ENCODE measurements at regions not wholly inside any gene's neighbourhood (a gene's known extent, or its start where the extent isn't known, plus 50 kb on each side); places are given as distances from the start of the nearest gene placed in this dataset.
"Not testable (repeated sequence)": the region's sequence is repeated elsewhere in the genome, so short reads cannot be mapped to it uniquely, and the experiment has no call there.

DNA sequence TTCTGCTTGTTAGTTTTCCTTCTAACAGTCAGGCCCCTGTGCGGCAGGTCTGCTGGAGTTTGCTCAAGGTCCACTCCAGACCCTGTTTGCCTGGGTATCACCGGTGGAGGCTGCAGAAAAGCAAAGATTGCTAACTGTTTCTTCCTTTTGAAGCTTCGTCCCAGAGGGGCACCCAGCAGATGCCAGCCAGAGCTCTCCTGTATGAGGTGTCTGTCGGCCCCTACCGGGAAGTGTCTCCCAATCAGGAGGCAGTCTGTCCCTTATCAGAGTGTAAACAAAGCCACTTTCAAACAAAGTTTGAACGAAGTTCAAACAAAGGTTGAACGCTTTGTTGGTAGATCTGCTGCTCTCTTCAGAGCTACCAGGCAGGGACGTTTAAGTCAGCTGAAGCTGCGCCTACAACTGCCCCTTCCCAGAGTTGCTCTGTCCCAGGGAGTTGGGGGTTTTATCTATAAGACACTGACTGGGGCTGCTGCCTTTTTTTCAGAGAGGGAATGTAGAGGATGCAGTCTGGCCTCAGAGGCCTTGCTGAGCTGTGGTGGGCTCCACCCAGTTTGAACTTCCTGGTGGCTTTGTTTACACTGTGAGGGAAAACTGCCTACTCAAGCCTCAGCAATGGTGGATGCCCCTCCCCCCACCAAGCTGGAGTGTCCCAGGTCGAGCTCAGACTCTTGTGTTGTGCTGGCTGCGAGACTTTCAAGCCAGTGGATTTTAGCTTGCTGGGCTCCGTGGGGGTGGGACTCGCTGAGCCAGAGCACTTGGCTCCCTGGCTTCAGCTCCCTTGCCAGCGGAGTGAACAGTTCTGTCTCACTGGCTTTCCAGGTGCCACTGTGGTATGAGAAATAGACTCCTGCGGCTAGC, 401.8 kb downstream of the SRGAP2C start:
- H3K4me3 ChIP-seq, result no peak overlapping the region
- no peaks in the 10 kb centered on the region for H3K27me3 ChIP-seq
- no peaks in the 10 kb centered on the region for H3K9me3 ChIP-seq
- no peak overlapping the region for H3K27ac ChIP-seq
- intact Hi-C loops (cut with DNase I; ENCODE audit: low total_unique reads), result no loop called here
- no peak for DNase-seq
- H3K36me3 ChIP-seq, result no peaks in the 10 kb centered on the region
- no peaks in the 10 kb centered on the region for H3K4me1 ChIP-seq
- no peak for TF ChIP-seq POLR2A (IDR thresholded peaks at IDR 0.05)
- TF ChIP-seq, protein P1, sequence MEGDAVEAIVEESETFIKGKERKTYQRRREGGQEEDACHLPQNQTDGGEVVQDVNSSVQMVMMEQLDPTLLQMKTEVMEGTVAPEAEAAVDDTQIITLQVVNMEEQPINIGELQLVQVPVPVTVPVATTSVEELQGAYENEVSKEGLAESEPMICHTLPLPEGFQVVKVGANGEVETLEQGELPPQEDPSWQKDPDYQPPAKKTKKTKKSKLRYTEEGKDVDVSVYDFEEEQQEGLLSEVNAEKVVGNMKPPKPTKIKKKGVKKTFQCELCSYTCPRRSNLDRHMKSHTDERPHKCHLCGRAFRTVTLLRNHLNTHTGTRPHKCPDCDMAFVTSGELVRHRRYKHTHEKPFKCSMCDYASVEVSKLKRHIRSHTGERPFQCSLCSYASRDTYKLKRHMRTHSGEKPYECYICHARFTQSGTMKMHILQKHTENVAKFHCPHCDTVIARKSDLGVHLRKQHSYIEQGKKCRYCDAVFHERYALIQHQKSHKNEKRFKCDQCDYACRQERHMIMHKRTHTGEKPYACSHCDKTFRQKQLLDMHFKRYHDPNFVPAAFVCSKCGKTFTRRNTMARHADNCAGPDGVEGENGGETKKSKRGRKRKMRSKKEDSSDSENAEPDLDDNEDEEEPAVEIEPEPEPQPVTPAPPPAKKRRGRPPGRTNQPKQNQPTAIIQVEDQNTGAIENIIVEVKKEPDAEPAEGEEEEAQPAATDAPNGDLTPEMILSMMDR (IDR thresholded peaks at IDR 0.05), result no peak

DNA sequence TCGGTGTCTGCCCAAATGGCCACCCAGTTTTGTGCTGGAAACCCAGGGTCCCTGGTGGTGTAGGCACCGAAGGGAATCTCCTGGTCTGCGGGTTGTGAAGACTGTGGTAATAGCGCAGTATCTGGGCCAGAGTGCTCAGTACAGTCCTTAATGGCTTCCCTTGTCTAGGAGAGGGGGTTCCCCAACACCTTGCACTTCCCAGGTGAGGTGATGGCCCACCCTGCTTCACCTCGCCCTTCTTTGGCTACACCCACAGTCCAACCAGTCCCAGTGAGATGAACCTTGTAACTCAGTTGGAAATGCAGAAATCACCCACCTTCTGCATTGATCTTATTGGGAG, 402.4 kb downstream of the SRGAP2C start:
- intact Hi-C loops (cut with DNase I; ENCODE audit: low total_unique reads), result no loop called here
- no peak overlapping the region for H3K27ac ChIP-seq
- DNase-seq, result no peak

DNA sequence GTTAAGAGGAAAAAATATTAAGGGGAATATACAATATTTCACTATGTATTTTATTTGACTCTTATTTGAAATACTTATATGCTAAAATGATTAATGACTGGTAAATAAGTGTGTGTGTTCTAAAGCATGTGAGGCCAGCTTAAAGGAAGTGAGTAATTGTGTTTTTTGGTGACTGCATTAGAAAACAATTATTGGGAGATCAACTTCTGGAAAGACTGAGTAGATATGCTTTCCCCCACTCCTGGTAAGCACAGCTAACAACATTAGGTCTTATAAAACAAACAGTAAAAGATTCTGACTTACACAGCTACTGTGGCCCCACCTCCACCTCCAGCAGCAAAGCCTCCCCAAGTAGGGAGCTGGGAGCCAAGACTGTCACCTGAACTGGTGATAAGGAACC, 403.0 kb downstream of the SRGAP2C start:
- Histone ChIP-seq H3K9me3 (no peaks in the 10 kb centered on the region), H3K4me3 (no peak overlapping the region), H3K4me1 (no peaks in the 10 kb centered on the region), H3K36me3 (no peaks in the 10 kb centered on the region), H3K27me3 (no peaks in the 10 kb centered on the region), H3K27ac (no peak overlapping the region)
- no peak for DNase-seq
- TF ChIP-seq, protein P1 (IDR thresholded peaks at IDR 0.05), result no peak
- no peak for TF ChIP-seq POLR2A (IDR thresholded peaks at IDR 0.05)
- intact Hi-C loops (cut with DNase I; ENCODE audit: low total_unique reads), result no loop called here

More for the DNA sequence above, 402.4 kb downstream of the SRGAP2C start:
- Histone ChIP-seq H3K4me3 (no peak overlapping the region), H3K36me3 (no peaks in the 10 kb centered on the region), H3K9me3 (no peaks in the 10 kb centered on the region), H3K4me1 (no peaks in the 10 kb centered on the region), H3K27me3 (no peaks in the 10 kb centered on the region)
- TF ChIP-seq, protein P1 (IDR thresholded peaks at IDR 0.05), result no peak
- TF ChIP-seq POLR2A (IDR thresholded peaks at IDR 0.05), result no peak

DNA sequence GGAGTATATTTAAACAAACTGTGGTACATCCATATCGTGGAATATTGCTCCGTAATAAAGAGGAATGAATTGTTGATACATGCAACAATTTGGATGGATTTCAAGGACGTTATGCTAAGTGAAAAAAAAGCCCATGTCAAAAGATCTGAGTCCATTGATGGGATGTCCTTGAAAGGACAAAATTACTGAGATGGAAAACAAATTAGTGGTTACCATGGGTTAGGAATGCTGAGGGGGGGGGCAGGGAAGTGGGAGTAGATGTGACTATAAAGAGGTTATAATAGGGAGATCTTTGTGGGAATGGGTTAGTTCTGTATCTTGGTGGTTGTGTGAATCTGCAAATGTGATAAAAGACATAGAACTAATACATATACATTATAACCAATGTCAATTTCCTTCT, 409.3 kb downstream of the SRGAP2C start:
- no peak overlapping the region for H3K27ac ChIP-seq
- H3K27me3 ChIP-seq, result no peaks in the 10 kb centered on the region
- intact Hi-C loops (cut with DNase I; ENCODE audit: low total_unique reads), result no loop called here
- no peaks in the 10 kb centered on the region for H3K36me3 ChIP-seq
- no peaks in the 10 kb centered on the region for H3K4me1 ChIP-seq
- TF ChIP-seq, protein P1 (IDR thresholded peaks at IDR 0.05), result no peak
- no peak for TF ChIP-seq POLR2A (IDR thresholded peaks at IDR 0.05)
- H3K9me3 ChIP-seq, result no peaks in the 10 kb centered on the region
- DNase-seq, result no peak
- H3K4me3 ChIP-seq, result no peak overlapping the region

DNA sequence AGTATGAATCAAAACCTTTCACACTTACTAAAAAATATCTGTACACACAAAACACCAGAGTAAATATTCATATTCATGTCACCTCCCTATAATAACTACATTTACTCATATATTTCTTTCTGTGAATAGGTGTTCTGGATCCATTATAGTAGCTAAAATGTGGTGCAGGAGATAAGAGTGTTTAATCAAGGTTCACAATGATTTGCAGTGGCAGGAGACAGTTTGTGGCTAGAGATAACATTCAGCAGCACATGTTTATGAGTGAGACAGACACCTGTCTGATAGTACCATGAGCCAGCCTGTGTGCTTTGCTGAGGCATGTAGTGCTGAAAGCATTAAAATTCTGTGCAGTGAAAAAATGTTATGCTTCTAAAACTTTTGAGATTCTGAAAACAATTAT, 410.3 kb downstream of the SRGAP2C start:
- Histone ChIP-seq H3K4me3 (no peak overlapping the region), H3K27me3 (no peaks in the 10 kb centered on the region), H3K36me3 (no peaks in the 10 kb centered on the region), H3K27ac (no peak overlapping the region), H3K4me1 (no peaks in the 10 kb centered on the region), H3K9me3 (no peaks in the 10 kb centered on the region)
- intact Hi-C loops (cut with DNase I; ENCODE audit: low total_unique reads), result no loop called here
- DNase-seq, result no peak
- TF ChIP-seq, protein P1 (IDR thresholded peaks at IDR 0.05), result no peak
- TF ChIP-seq POLR2A (IDR thresholded peaks at IDR 0.05), result no peak

DNA sequence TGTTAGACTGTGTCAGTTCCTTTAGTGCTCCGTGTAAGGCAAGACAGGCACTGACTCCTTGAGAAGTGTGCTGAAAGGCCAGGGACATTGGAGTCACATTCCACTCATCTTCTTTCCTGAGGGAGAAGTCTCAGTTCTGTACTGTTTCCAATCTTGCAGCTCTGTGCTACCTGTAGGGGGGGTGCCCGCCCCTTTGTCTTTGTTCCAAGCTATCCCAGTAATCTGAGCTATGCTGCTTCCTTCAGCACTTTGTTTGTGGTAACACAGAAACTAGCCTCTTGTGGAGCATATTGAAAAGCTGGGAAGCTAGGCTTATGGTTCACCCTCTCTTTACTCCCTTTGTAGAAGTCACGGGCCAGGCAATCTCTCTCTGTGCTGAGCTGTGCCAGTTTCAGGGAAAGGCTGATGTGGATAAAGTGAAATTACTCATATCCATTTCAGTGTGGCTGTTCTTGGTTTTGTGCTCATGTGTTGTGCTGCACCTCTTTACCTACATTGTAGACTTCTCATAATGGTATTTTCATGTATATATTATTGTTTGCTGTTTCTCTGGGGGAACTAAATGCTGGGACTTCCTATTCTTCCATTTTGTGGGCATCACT, 420.2 kb downstream of the SRGAP2C start:
- H3K27ac ChIP-seq, H3K36me3 ChIP-seq: not testable (repeated sequence)

DNA sequence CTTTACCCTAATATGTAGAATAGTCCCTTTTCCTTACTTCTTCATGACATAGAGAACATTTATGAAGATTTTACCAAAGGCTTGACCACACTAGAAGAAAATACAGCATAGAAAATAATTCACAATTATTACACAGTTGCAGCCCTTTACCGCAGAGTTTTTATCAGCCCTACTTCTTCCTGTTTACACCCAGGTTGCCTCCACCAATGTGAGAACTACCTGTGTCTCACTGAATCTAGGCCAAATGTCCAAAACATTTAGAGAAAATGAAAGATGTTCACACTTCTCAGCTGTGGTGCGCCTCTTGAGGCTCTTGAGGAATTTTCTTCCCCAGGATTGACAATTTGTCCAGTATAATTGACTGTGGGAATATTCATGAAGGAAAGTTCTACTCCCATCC, 422.7 kb downstream of the SRGAP2C start:
- H3K9me3 ChIP-seq; H3K4me3 ChIP-seq; DNase-seq; H3K27ac ChIP-seq; H3K36me3 ChIP-seq; H3K27me3 ChIP-seq; intact Hi-C loops (cut with DNase I; ENCODE audit: low total_unique reads); H3K4me1 ChIP-seq: not testable (repeated sequence)

More for the DNA sequence above, 420.2 kb downstream of the SRGAP2C start:
- intact Hi-C loops (cut with DNase I; ENCODE audit: low total_unique reads); H3K4me3 ChIP-seq; DNase-seq; H3K4me1 ChIP-seq; H3K27me3 ChIP-seq; H3K9me3 ChIP-seq: not testable (repeated sequence)

All from uterus (tissue), 3 donors.